Amniotic epithelial cell (primary cell): ENCODE measurements at regions not wholly inside any gene's neighbourhood (a gene's known extent, or its start where the extent isn't known, plus 50 kb on each side); places are given as distances from the start of the nearest gene placed in this dataset.

Source experiments
- DNase-seq: peaks from one replicate; pipeline ENCODE4 v3.0.0-alpha.2; 2010; ENCODE audit warnings: low read depth

- no peak for DNase-seq
These were observed 317.7 kb downstream of the MATN1 start for GRCh38 chr1:30405631-30406212.

- DNase-seq, result no peak
These were observed 318.3 kb downstream of the MATN1 start for GRCh38 chr1:30405081-30405480.

DNA sequence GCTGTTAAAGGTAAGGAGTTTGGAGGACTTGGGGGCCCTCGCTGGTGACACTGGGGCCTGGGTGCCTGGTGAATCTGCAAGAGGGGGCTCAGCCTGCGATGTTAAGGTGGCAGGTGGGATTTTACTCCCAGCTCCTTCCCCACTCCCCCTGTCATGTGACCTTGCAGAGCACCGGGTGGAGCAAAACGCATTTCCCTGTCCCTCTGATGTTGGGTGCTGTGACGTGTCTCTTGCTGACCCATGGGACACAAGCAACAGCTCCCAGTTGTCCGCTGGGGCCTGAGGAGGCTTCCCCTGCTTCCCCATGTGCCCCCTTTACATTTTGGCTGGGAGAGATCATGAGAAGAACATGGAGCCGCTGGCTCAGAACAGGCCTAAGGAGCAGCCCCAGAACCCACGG, 319.0 kb downstream of the MATN1 start:
- DNase-seq, result no peak

- no peak for DNase-seq
These were observed 319.7 kb downstream of the MATN1 start for GRCh38 chr1:30403726-30404125.

DNA sequence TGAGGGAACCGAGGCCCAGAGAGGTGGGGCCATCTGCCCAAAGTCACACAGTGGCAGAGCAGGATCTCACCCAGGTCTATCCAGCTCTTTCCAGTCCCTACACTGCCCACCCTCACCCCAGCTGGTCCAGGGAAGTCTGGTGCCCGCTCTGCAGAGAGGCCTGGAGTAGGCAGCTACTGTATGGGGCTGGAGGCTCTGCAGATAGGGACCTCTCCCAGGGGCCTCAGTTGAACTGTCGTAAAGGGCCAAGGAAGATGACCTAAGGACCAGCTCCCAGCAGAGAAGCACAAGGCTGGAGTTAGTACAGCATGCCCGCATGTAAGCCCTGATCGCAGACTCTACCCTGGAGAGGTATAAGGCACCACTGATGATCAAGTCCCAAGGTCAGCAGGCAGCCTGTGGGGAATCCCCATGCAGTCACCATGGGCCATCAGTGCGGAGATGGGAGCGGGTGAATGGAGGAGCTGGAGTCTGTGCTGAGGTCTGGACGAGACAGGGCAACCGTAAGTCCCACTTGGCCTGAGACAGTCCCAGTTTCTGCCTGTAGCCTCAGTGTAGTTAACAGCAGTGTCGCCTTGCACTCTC, 320.2 kb downstream of the MATN1 start:
- DNase-seq, result no peak

DNA sequence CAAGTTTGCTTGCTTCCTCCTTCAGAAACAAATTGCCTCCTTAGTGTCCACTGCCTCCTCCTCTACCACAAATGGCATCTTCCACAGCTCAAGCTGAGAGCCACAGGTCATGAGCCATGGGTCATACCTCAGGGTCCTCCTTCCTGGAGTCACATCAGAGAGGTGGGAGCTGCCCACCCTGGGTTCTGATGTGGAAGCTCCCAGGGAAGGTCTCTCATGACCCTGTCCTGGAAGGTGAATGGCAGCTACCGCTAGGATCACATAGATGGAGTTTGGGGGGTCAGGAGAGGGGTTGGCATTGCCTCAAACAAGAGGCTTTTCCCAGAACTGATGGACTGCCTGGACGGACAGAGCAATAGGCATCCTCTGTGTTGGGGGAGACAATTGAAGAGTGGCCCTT, 321.4 kb downstream of the MATN1 start:
- DNase-seq, result no peak

DNA sequence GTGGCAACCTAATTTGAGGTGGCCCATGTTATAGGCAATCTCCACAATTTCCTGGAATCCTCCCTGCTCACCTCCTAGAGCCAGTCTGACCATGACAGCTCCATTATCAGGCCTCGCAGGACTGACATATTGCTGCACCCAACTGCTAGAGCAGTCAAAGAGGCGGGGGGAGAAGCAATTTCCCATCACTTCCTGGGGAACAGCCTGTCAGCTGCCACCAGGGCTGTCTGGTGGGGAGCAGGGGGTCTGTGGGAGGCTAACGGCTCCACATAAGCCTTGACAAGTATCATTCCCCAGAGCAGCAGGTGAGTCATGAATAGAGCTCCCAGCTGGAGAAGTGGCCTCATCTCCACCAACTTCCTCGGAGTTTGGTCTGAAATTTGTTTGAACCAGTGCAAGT, 322.9 kb downstream of the MATN1 start:
- DNase-seq, result no peak

GRCh38 chr1:30399026-30399425, 324.4 kb downstream of the MATN1 start:
- no peak for DNase-seq

- DNase-seq, result no peak
These were observed 325.8 kb downstream of the MATN1 start for GRCh38 chr1:30397576-30397975.

- DNase-seq, result no peak
These were observed 327.8 kb downstream of the MATN1 start for GRCh38 chr1:30395631-30396030.

GRCh38 chr1:30388386-30388785, 335.0 kb downstream of the MATN1 start:
- DNase-seq, result no peak

GRCh38 chr1:30386156-30386926, 337.0 kb downstream of the MATN1 start:
- DNase-seq, result no peak

DNA sequence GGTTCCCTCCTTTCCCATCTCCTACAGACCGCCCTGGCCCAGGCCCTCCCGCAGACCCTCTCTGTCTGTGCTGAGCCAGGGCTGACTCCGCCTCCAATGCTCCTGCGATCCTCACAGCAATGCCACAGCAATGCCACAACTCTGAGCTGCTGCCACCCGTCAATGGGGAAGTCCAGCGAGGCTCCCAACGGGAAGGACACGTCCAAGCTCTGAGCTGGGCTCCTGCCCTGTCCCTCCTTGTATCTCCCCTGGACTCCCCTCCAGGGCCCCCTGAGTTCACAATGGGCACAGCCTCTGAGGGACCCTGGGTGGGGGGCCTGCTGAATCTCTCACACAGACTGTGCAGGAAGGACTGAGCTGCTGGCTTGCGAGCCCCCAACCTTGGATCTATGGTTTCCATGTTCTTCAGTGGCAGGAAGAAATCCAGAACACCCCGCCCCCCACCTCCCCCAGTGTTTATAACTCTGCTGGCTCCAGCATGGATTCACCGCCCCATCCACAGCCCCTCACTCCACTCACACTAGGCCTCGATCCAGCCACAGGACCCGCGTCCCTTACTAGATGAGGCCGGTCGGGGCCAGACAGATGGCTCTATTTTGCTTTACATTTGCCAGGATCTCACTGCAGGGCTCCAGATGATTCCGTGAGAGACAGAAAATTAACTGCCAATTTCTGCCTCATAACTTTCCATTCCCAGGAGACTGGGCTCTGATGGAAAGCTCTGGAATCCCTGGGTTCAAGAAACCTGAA, 338.0 kb downstream of the MATN1 start:
- DNase-seq, result no peak

GRCh38 chr1:30384286-30385245, 338.8 kb downstream of the MATN1 start:
- no peak for DNase-seq

DNA sequence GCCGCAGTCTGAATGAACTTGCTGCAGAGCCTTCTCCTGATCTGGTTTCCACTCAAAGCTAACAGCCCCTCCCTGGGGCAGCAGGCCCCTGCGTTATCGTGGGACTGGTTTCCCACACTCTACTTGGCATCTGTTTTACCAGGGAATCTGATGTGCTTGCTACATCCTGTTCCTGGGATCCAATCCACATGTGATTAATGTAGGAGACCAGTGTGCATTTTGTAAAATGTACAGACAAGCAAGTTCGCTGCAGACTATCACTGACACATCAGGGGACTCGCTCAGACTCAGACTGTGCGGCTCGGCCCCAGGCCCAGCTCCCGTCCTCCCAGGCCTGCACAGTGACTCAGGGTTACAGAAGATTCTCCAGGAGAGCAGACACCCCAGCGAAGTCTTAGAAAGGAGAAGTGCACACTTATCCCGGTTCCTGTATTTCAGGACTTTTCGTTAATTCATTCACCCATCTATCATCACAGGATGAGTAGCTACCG, 340.1 kb downstream of the MATN1 start:
- DNase-seq, result no peak

- DNase-seq, result no peak
These were observed 340.9 kb downstream of the MATN1 start for GRCh38 chr1:30382496-30382895.

- DNase-seq, result no peak
These were observed 341.6 kb downstream of the MATN1 start for GRCh38 chr1:30381671-30382365.

DNA sequence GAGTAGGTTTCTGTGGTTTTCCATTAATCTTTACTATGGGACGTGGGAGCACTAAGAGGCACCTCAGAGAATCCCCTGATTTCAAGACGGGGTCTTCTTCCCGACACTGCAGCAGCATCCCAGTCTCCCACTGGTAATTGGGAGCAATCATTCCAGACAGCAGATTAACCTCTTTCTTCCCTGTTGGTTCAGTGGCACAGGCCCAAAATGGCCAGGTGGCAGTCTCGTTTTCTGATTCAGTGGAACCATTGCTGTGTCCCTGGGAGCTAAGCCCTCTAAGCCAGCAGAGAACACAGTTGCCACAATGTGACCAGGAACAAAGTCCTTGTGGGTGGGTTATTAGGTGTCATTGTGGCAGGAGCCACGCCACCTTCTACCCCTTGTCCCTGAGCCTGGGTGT, 342.1 kb downstream of the MATN1 start:
- DNase-seq, result no peak

DNA sequence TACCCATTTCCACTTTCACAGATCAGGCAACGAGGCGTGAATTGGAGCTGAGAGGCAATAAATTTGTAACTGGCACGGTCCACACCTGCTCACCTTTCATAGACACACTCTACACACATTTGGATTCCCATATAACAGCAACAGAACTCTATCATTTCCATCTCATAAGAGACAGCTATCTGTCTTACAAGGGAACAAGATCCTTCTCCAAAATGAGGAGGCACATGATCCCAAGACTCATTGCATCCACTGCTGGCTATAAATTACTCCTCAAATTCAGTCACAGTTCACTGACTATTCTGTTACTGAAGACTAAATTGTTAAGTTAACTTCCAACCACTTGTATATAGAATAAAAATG, 342.8 kb downstream of the MATN1 start:
- DNase-seq, result no peak

GRCh38 chr1:30379684-30380624, 343.4 kb downstream of the MATN1 start:
- peak; percentile 44 for DNase-seq
